HG03045 (cell line): ENCODE measurements at regions not wholly inside any gene's neighbourhood (a gene's known extent, or its start where the extent isn't known, plus 50 kb on each side); places are given as distances from the start of the nearest gene placed in this dataset.
"Not testable (repeated sequence)": the region's sequence is repeated elsewhere in the genome, so short reads cannot be mapped to it uniquely, and the experiment has no call there.

Experiments
- ATAC-seq: cut with Tn5 transposase; IDR thresholded peaks from one replicate; pipeline ENCODE4 v1.9.1; 2021; ENCODE audit warnings: mild to moderate bottlenecking, moderate library complexity; ENCODE audit not compliant: unreplicated experiment

GRCh38 chr21:20283836-20284235 lies 714.4 kb upstream of the NCAM2 start:
- ATAC-seq: no peak

- no peak for ATAC-seq
Observed at GRCh38 chr21:20292280-20292679, 705.9 kb upstream of the NCAM2 start.

- ATAC-seq: not testable (repeated sequence)
Observed at GRCh38 chr21:20292854-20293253, 705.4 kb upstream of the NCAM2 start.

DNA sequence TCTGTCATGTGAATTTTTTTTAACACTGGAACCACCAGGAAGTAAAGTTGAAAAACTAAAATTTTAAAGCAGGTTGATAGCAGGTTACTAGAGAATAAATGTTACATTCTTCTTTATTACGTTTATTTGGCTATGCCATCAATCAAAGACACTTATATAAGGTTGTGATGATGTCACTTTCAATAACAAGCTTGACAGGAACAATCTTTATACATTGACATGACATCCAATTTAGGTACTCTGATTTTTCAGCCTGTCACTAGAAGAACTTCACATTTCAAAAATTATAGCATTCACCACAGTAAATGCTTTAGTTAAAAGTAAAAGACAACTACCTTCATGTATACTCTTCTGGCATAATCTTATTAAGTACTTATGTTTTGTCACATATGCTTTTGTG lies 696.8 kb upstream of the NCAM2 start:
- no peak for ATAC-seq

DNA sequence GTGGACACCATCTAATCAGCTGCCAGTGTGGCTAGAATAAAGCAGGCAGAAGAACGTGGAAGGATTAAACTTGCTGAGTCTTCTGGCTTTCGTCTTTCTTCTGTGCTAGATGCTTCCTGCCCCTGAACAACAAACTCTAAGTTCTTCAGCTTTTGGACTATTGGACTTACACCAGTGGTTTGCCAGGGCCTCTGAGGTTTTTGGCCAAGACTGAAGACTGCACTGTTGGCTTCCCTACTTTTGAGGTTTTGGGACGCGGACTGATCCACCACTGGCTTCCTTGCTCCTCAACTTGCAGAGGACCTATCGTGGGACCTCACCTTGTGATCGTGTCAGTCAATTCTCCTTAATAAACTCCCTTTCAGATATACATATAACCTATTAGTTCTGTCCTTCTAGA lies 696.1 kb upstream of the NCAM2 start:
- ATAC-seq: no peak

GRCh38 chr21:20306836-20307235 lies 691.4 kb upstream of the NCAM2 start:
- ATAC-seq: no peak

DNA sequence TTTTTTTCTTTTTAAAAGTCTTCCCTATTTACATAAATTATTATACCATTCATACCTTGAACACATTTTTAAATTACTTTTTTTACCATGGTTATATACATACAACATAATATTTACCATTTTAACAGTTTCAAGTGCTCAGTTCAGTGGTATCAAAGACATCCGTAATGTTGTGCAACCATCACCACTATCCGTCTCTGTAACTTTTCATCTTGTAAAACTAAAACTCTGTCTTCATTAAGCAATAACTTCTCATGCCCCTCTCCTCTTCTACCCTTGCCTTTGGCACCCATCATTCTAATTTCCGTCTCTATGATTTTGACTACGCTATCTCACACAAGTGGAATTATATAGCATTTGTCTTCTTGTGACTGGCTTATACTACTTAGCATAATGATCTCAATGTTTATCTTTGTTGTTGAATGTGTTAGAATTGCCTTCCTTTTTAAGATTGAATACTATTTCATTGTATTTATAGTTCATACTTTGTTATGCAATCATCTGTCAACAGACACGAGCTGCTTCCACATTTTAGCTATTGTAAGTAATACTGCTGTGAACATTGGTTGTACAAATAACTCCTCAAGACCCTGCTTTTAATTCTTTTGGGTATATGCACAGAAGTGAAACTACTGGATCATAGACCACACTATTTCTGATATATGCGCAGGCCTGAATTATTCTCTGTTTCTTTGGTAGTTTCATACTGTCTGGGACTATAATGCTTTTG lies 689.5 kb upstream of the NCAM2 start:
- no peak for ATAC-seq

- no peak for ATAC-seq
Observed at GRCh38 chr21:20311234-20311787, 686.9 kb upstream of the NCAM2 start.

DNA sequence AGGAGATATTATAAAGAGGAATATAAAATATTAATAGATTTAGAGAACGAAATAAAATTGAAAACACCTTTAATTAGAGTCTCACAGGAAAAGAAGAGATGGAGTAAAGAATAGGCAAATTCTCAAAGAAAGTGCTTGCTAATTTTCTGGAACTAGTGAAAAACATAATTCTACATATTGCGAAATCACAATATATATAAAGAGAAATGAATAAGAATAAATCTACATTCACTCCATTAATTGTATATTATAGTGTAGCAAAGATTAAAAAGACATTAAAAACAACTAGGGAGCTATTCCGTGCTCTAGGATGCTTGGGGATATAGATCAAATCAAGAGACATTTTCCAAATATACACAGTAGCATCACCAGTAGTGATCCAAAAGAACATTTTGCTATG lies 685.2 kb upstream of the NCAM2 start:
- ATAC-seq: no peak

DNA sequence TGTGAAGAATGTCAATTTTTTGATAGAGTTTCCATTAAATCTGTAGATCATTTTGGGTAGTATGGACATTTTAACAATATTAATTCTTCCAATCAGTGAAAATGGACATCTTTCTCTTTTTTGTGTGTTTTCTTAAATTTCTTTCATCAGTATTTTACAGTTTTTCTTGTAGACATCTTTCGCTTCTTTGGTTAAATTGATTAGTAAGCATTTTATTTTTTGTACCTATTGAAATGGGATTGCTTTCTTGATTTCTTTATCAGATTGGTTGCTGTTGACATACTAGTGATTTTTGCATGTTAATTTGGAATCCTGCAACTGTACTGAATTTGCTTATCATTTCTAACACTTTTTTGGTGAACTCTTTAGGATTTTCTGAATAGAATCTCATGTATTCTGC lies 683.2 kb upstream of the NCAM2 start:
- ATAC-seq: no peak

DNA sequence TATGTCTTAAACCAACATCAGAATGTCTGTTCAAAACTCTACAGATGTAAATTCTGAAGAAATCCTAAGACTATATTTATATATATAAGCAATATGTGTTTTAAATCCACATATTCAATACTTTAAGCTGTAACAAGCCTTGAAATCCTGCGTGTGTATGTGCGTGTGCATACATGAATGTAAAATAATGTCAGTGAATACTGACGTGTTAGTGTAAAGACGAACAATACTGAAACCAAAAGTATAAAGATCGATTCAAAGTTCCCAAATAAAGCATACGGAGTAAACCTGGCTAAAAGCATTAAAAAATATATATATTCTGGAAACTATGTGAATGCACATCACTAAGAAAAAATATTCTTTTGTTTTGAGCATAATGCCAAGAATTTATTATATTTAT lies 668.6 kb upstream of the NCAM2 start:
- ATAC-seq: no peak

DNA sequence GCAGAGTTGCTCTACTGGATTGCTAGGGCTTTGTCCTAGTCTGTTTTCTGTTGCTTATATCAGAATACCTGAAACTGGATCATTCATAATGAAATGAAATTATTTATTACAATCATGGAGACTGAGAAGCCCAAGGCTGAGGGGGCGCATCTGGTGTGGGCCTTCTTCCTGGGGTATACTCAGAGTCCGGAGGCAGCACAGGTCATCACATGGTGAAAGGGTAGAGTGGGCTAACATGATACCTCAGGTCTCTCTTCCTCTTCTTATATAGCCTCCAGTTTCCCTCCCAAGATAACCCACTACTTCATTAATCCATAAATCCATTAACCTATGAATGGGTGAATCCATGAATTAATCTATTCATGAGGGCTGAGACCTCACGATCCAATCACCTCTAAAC lies 667.6 kb upstream of the NCAM2 start:
- no peak for ATAC-seq

DNA sequence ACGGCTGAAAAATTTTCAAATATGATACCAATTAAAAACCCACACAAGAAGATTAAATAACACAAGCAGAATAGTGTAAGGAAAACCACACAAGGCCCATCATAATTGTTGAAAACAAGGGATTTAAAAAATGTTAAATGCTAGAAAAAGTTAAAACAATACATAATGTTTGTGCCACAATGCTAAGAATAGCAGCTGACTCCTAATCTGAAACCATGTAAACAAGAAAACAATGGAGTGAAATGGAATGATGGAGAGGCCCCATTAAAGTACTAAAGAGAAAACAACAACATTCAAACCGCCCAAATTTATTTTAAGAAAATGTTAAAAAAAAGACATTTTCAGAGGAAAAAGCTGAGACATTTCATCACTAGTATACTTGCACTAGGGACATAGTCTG lies 663.6 kb upstream of the NCAM2 start:
- no peak for ATAC-seq

- ATAC-seq: no peak
Observed at GRCh38 chr21:20341431-20341830, 656.8 kb upstream of the NCAM2 start.

DNA sequence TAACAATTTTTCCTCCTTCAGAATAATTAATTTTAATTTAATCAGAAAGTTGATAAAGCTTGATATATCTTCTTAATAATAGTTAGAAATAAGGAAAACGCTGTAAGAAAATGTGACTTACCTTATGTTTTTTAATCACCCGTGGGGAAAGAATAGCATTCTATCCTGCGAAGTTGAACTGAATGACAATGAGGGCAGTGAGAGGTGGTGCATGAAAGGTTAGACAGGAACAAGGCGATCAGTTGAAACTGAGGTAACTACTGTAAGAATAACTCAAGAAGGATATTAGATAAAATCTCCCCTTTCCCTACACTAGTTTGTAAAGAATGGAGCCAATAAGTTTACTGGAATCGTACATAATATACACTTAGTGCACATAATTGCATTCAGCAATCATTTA lies 655.0 kb upstream of the NCAM2 start:
- ATAC-seq: no peak

- ATAC-seq: no peak
Observed at GRCh38 chr21:20351138-20351537, 647.1 kb upstream of the NCAM2 start.

- no peak for ATAC-seq
Observed at GRCh38 chr21:20353351-20353750, 644.9 kb upstream of the NCAM2 start.

GRCh38 chr21:20373031-20373430 lies 625.2 kb upstream of the NCAM2 start:
- ATAC-seq: no peak

- no peak for ATAC-seq
Observed at GRCh38 chr21:20377250-20377649, 621.0 kb upstream of the NCAM2 start.

DNA sequence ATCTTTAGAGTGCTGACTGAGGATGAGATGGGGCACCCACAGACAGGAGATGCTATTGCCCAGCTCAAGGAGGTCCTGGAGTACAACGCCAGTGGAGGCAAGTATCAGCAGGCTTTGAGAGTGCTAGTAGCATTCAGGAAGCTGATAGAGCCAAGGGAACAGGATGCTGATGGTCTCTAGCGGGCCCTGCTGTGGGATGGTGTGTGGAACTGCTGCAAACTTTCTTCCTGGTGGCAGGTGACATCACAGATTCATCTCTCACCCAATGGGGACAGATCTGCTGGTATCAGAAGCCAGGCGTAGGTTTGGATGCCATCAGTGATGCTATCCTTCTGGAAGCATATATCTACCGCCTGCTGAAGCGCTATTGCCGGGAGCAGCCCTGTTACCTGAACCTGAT lies 609.8 kb upstream of the NCAM2 start:
- ATAC-seq: no peak

- ATAC-seq: no peak
Observed at GRCh38 chr21:20396798-20397197, 601.4 kb upstream of the NCAM2 start.

DNA sequence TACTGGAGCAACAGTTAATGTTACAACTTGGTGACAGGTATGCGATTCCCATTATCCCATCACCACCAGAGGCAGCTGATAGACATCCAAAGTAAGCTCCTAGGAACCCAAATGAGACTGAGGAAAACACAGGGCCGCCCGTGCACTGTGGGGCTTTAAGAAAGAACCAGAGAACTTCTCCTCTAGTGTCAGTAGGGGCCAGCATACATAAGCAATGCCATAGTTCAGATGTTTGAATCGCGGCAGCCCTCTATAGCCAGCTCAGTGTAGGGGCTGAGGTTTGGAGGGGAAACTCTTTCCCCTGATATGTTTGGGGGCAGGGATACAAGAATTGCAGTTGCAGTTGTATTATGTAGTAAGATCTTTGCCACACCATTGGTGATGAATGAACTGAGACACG lies 593.3 kb upstream of the NCAM2 start:
- no peak for ATAC-seq

GRCh38 chr21:20418353-20418752 lies 579.9 kb upstream of the NCAM2 start:
- no peak for ATAC-seq
